Right lobe of liver (tissue), 6 donors: ENCODE measurements at regions not wholly inside any gene's neighbourhood (a gene's known extent, or its start where the extent isn't known, plus 50 kb on each side); places are given as distances from the start of the nearest gene placed in this dataset.

Source experiments
- ATAC-seq, 4 donors: fragments of 200-7000 bp; cut with Tn5 transposase; one replicate each; pipeline ENCODE4 v1.9.1; 2020; ENCODE audit warnings: mild to moderate bottlenecking in 4 of 4, moderate library complexity in 4 of 4
- DNase-seq, 3 donors: peaks; one replicate each; pipeline ENCODE4 v3.0.0-alpha.2; 2020
- H3K27ac ChIP-seq, 3 donors: fragments of 200-600 bp; one replicate each; pipeline ENCODE4 v1.8.0; 2022
- H3K27me3 ChIP-seq, 2 donors: fragments of 200-600 bp; one replicate each; pipeline ENCODE4 v1.8.0; 2022
- H3K36me3 ChIP-seq, 4 donors: fragments of 200-600 bp; sonication (generic) in 1 of 4; one replicate each; pipeline versions ENCODE4 v1.5.1 to v1.8.0; 2017 to 2022; ENCODE audit warnings: control low read depth in 1 of 4
- H3K4me1 ChIP-seq, 4 donors: fragments of 200-600 bp; sonication (generic) in 1 of 4; one replicate each; pipeline versions ENCODE4 v1.5.1 to v1.8.0; 2017 to 2022; ENCODE audit warnings: control low read depth in 1 of 4
- H3K4me3 ChIP-seq, 3 donors: fragments of 200-600 bp; one replicate each; pipeline ENCODE4 v1.8.0; 2022
- H3K9me3 ChIP-seq, 4 donors: fragments of 200-600 bp; sonication (generic) in 1 of 4; one replicate each; pipeline versions ENCODE4 v1.5.1 to v1.8.0; 2017 to 2022; ENCODE audit warnings: control low read depth in 1 of 4
- POLR2A ChIP-seq: fragments of 450-650 bp; IDR thresholded peaks from one replicate; pipeline ENCODE4 v1.6.1; 2017; ENCODE audit warnings: antibody characterized with exemption, mild to moderate bottlenecking
- WGBS: methylation state at CpG from one replicate; pipeline ENCODE4 v1.1.6; 2018; ENCODE audit warnings: low coverage, low lambda C conversion rate; ENCODE audit not compliant: insufficient coverage; ENCODE audit errors: missing lambda C conversion rate; 5-methylcytosine and 5-hydroxymethylcytosine counted together
- intact Hi-C, 2 donors: fragments of 100-400 bp; cut with DNase I; formaldehyde crosslinking; loops; one replicate each; pipeline versions ENCODE4 v1.11.2 to v1.14.1; 2022
- TF ChIP-seq, protein P1 (sequence below), 4 donors: fragments of 200-600 bp in 3 of 4; fragments of 450-650 bp in 1 of 4; IDR thresholded peaks; one replicate each; pipeline versions ENCODE4 v1.5.1 to v1.8.0; 2016 to 2022; ENCODE audit warnings: antibody characterized with exemption in 4 of 4, mild to moderate bottlenecking in 2 of 4
- donor health status: DM: no; HTN: yes; CAD: no.
- donor health status: DM: no; HTN: no; CAD: no.
- donor health status: DM: no; HTN: no; CAD: no.
- donor health status: DM: no; HTN: yes; CAD: no.
- donor health status: DM: no; HTN: yes; CAD: no.

DNA sequence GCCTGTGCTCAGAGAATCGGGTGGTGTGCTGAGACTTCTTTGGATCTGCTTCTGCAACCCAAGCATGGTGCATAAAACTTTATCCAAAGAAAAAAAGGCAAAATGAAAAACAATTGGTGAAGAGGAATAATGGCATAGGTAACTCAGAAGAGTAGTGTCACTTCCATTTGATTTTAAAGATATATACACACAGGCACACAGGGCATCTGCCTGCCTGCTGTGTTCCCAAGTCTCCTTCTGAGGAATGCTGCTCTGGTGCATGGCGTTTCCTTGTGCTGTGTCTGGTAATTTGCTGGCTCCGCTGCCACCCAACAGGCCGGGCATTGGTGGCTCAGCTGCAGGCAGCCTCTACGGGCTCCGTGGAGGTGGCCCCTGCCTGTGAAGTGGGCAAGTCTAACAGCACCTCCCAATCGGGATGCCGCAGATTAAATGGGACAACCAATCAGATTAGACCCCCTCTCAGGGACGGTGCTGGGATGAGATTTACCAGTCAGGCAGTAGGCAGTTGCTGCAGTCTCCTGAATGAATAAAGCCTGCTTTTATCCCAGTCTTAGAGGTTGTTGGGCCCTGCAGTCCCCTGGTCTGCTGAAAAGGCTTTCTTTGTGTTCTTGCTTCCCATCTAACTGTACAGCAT, 253.7 kb upstream of the RASGRP1 start:
- no peaks in the 10 kb centered on the region for H3K27me3 ChIP-seq
- no peak overlapping the region for H3K27ac ChIP-seq
- no peaks in the 10 kb centered on the region for H3K9me3 ChIP-seq
- DNase-seq (no peak), ATAC-seq (no peak)
- WGBS = 75% methylated on average over 4 of the region's 9 CpGs
- no peak overlapping the region for H3K4me3 ChIP-seq
- intact Hi-C loops = loop anchor here (10.0 kb wide), 2 partner anchors 167 to 177 kb away; no protein-coding TSS in a partner anchor
- no peaks in the 10 kb centered on the region for H3K36me3 ChIP-seq
- TF ChIP-seq, protein P1, sequence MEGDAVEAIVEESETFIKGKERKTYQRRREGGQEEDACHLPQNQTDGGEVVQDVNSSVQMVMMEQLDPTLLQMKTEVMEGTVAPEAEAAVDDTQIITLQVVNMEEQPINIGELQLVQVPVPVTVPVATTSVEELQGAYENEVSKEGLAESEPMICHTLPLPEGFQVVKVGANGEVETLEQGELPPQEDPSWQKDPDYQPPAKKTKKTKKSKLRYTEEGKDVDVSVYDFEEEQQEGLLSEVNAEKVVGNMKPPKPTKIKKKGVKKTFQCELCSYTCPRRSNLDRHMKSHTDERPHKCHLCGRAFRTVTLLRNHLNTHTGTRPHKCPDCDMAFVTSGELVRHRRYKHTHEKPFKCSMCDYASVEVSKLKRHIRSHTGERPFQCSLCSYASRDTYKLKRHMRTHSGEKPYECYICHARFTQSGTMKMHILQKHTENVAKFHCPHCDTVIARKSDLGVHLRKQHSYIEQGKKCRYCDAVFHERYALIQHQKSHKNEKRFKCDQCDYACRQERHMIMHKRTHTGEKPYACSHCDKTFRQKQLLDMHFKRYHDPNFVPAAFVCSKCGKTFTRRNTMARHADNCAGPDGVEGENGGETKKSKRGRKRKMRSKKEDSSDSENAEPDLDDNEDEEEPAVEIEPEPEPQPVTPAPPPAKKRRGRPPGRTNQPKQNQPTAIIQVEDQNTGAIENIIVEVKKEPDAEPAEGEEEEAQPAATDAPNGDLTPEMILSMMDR (IDR thresholded peaks at IDR 0.05) = no peak
- no peak for TF ChIP-seq POLR2A
- H3K4me1 ChIP-seq = no peaks in the 10 kb centered on the region

DNA sequence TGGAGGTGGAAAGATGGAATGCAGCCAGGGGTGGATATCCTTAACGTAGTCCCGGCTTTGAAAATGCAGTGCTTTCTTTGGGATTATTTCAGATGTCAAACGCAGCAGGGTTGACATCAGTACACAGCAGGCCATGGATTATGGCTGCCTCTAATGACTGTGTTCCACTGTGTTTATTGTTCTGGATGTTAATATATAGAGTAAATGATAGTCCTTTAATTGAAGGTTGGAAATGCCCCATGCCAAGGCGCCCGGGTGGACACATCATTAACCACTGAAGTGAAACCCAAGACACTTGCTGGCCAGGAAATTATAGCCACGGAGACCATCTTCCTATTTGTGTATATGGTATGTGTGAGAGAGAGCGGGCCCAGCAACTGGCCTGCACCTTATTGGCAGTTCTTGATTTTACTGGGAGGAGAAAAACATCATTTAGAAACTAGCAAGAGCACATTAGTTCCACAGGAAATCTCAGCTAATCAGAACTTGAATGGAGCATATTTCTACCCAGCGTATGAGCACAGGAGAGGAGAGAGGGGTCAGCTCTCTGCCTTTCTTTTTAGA, 254.9 kb upstream of the RASGRP1 start:
- Histone ChIP-seq H3K9me3 (no peaks in the 10 kb centered on the region), H3K27me3 (no peaks in the 10 kb centered on the region), H3K4me3 (no peak overlapping the region), H3K27ac (no peak overlapping the region), H3K4me1 (no peaks in the 10 kb centered on the region), H3K36me3 (no peaks in the 10 kb centered on the region)
- 59% methylated on average over 8 of the region's 8 CpGs for WGBS
- TF ChIP-seq, protein P1 (IDR thresholded peaks at IDR 0.05) = no peak
- no peak for TF ChIP-seq POLR2A
- intact Hi-C loops = loop anchor here (10.0 kb wide), 2 partner anchors 165 to 175 kb away; no protein-coding TSS in a partner anchor
- no peak for ATAC-seq
- DNase-seq = no peak

DNA sequence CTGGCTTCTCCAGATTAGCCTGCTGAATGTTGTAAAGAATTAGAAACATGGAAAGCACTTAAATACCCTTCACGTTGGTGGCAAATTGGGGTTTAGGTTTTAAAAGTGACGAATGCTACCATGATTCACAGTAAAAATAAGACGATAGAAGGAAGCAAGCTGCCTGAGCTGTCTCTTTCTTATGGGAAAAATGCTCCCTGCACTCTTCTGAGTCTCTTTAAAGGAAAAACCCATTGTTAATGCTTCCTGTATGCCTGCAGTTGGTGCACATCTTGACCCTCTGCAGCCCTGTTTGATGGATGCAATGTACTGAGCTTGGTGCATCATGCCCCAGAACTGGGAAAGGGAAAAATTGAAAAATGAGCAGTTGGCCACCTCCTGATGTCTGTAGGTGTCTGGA, 258.6 kb upstream of the RASGRP1 start:
- 70% methylated on average over 3 of the region's 3 CpGs for WGBS
- no peak overlapping the region for H3K4me3 ChIP-seq
- no peaks in the 10 kb centered on the region for H3K27me3 ChIP-seq
- no peak for TF ChIP-seq POLR2A
- TF ChIP-seq, protein P1 (IDR thresholded peaks at IDR 0.05) = no peak
- ATAC-seq (no peak), DNase-seq (no peak)
- intact Hi-C loops = no loop called here
- no peaks in the 10 kb centered on the region for H3K36me3 ChIP-seq
- H3K4me1 ChIP-seq = no peaks in the 10 kb centered on the region
- H3K27ac ChIP-seq = no peak overlapping the region
- no peaks in the 10 kb centered on the region for H3K9me3 ChIP-seq

DNA sequence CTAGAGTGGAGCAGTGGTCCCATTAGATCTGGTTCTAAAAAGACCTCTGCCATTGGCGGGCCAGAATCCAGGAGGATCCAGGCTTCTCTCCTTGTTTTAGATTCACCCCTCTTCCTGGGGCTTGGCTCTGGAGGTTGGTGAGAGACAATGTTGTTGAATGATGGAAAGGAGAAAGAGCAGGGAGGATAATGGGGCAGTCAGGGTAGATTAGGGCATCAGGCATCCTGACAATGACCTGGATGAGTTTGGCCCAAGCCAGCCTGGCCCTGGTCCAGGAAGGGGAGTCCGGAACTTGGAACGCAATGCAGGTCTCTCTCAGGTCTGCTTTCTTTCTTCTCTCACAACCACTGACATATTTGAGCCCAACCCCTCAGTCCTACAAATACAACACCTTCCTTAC, 260.1 kb upstream of the RASGRP1 start:
- WGBS = 55% methylated on average over 1 of the region's 3 CpGs
- DNase-seq = no peak
- no peaks in the 10 kb centered on the region for H3K4me1 ChIP-seq
- H3K9me3 ChIP-seq = no peaks in the 10 kb centered on the region
- H3K36me3 ChIP-seq = no peaks in the 10 kb centered on the region
- intact Hi-C loops = no loop called here
- H3K27me3 ChIP-seq = no peaks in the 10 kb centered on the region
- TF ChIP-seq POLR2A = no peak
- TF ChIP-seq, protein P1 (IDR thresholded peaks at IDR 0.05) = no peak
- ATAC-seq = no peak
- H3K4me3 ChIP-seq = no peak overlapping the region
- H3K27ac ChIP-seq = no peak overlapping the region
